DOHH2 (cell line): ENCODE measurements at regions not wholly inside any gene's neighbourhood (a gene's known extent, or its start where the extent isn't known, plus 50 kb on each side); places are given as distances from the start of the nearest gene placed in this dataset.

Experiments used
- H3F3A ChIP-seq: fragments of 200-600 bp; sonication (generic), shearing (Covaris generic); 2 replicates; pipeline ENCODE4 v1.6.0; 2016; ENCODE audit warnings: antibody characterized with exemption, mild to moderate bottlenecking; ENCODE audit not compliant: control insufficient read depth, insufficient read depth
- H3K27ac ChIP-seq: fragments of 200-600 bp; sonication (generic); 2 replicates; pipeline ENCODE4 v1.5.1; 2014; ENCODE audit warnings: low read depth, mild to moderate bottlenecking, low read length, moderate library complexity
- H3K27me3 ChIP-seq: fragments of 200-600 bp; sonication (generic); 2 replicates; pipeline ENCODE4 v1.6.1; 2014; ENCODE audit warnings: mild to moderate bottlenecking, low read length, mixed read lengths; ENCODE audit not compliant: control insufficient read depth
- H3K36me3 ChIP-seq: fragments of 200-600 bp; sonication (generic); 2 replicates; pipeline ENCODE4 v1.6.1; 2014; ENCODE audit warnings: mild to moderate bottlenecking, low read length, moderate library complexity, mixed read lengths; ENCODE audit not compliant: control insufficient read depth
- H3K4me1 ChIP-seq: fragments of 200-600 bp; sonication (generic); 2 replicates; pipeline ENCODE4 v1.6.1; 2014; ENCODE audit warnings: mild to moderate bottlenecking, low read length, mixed read lengths; ENCODE audit not compliant: control insufficient read depth
- H3K4me2 ChIP-seq: fragments of 200-600 bp; sonication (generic); 2 replicates; pipeline ENCODE4 v1.6.0; 2014; ENCODE audit warnings: mild to moderate bottlenecking, low read length, moderate library complexity
- H3K4me3 ChIP-seq: fragments of 200-600 bp; sonication (generic); 2 replicates; pipeline ENCODE4 v1.5.1; 2014; ENCODE audit warnings: mild to moderate bottlenecking, low read length, mixed read lengths
- H3K79me2 ChIP-seq: fragments of 200-600 bp; sonication (generic); 2 replicates; pipeline ENCODE4 v1.6.1; 2014; ENCODE audit warnings: mild to moderate bottlenecking, low read length, mixed read lengths; ENCODE audit not compliant: control insufficient read depth
- H3K9me2 ChIP-seq: fragments of 200-600 bp; sonication (generic); replicated peaks from 2 replicates; pipeline ENCODE4 v1.6.1; 2014; ENCODE audit warnings: mild to moderate bottlenecking, low read length, mixed read lengths; ENCODE audit not compliant: control insufficient read depth
- H3K9me3 ChIP-seq: fragments of 200-600 bp; sonication (generic); 2 replicates; pipeline ENCODE4 v1.6.1; 2014; ENCODE audit warnings: antibody characterized with exemption, low read length, mixed read lengths; ENCODE audit not compliant: control insufficient read depth, insufficient read depth
- H4K20me1 ChIP-seq: fragments of 200-600 bp; sonication (generic); 2 replicates; pipeline ENCODE4 v1.6.0; 2014; ENCODE audit warnings: low read depth, mild to moderate bottlenecking, antibody characterized with exemption, low read length, moderate library complexity; ENCODE audit not compliant: control insufficient read depth, insufficient read depth
- EZH2phosphoT487 ChIP-seq: fragments of 200-600 bp; sonication (generic); IDR thresholded peaks from 2 replicates; pipeline ENCODE4 v1.6.1; 2017; ENCODE audit warnings: borderline replicate concordance, mild to moderate bottlenecking, antibody characterized with exemption, low read length, moderate library complexity, mixed read lengths
- TF ChIP-seq, protein P1 (sequence below): fragments of 200-600 bp; sonication (generic); IDR thresholded peaks from one replicate; pipeline ENCODE4 v1.5.1; 2014; ENCODE audit warnings: antibody characterized with exemption, mild to moderate bottlenecking, low read depth, low read length; ENCODE audit not compliant: poor library complexity, severe bottlenecking

DNA sequence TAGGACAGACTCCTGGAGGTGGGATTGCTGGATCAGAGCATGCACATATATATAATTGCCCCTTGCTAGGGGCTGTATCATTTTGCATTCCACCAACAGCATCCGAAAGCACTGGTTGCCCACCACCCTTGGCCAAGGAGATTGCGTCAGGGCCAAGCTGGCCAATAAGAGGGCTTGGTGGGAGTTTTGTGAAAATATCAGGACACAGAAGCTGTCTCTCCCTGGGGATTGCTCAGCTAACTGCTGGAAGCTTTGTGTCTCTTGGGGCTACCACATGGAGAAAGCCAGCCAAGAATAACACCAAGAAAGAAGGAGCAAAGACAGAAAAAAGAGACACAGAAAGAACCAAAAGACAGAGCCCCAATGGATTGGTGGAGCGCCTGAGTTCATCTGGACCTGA lies 90.6 kb upstream of the RALGAPA2 start:
- TF ChIP-seq EZH2phosphoT487 = no peak
- TF ChIP-seq, protein P1, sequence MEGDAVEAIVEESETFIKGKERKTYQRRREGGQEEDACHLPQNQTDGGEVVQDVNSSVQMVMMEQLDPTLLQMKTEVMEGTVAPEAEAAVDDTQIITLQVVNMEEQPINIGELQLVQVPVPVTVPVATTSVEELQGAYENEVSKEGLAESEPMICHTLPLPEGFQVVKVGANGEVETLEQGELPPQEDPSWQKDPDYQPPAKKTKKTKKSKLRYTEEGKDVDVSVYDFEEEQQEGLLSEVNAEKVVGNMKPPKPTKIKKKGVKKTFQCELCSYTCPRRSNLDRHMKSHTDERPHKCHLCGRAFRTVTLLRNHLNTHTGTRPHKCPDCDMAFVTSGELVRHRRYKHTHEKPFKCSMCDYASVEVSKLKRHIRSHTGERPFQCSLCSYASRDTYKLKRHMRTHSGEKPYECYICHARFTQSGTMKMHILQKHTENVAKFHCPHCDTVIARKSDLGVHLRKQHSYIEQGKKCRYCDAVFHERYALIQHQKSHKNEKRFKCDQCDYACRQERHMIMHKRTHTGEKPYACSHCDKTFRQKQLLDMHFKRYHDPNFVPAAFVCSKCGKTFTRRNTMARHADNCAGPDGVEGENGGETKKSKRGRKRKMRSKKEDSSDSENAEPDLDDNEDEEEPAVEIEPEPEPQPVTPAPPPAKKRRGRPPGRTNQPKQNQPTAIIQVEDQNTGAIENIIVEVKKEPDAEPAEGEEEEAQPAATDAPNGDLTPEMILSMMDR = no peak
- H3K4me3 ChIP-seq = no peak overlapping the region
- no peaks in the 10 kb centered on the region for H3K9me3 ChIP-seq
- no peaks in the 10 kb centered on the region for H3K9me2 ChIP-seq
- H3K27me3 ChIP-seq = peaks cover 7% of the 10 kb centered on the region; the same call in 1 of the 2 replicates
- H3K27ac ChIP-seq = no peak overlapping the region
- H3F3A ChIP-seq = no peaks in the 10 kb centered on the region
- no peaks in the 10 kb centered on the region for H4K20me1 ChIP-seq
- H3K36me3 ChIP-seq = no peaks in the 10 kb centered on the region
- no peaks in the 10 kb centered on the region for H3K79me2 ChIP-seq
- no peaks in the 10 kb centered on the region for H3K4me1 ChIP-seq
- H3K4me2 ChIP-seq = no peak overlapping the region

DNA sequence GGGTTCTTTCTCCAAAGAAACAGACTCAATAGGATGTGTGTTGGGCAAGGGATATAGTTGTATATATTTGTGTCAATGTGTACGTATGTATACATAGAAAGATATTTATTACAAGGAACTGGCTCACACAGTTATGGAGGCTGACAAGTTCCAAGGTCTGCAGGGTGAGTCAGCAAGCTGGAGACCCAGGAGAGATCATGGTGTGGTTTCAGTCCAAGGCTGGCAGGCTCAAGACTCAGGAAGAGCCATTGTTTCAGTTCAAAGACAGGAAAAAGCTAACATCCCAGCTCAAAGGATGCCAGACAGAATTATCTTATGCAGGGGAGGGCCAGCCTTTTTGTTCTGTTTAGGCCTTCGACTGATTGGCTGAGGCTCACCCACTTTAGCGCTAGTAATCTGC lies 89.9 kb upstream of the RALGAPA2 start:
- H3K9me3 ChIP-seq = no peaks in the 10 kb centered on the region
- H3K79me2 ChIP-seq = no peaks in the 10 kb centered on the region
- H3K36me3 ChIP-seq = no peaks in the 10 kb centered on the region
- no peaks in the 10 kb centered on the region for H3K9me2 ChIP-seq
- H3K4me3 ChIP-seq = no peak overlapping the region
- peaks cover 6% of the 10 kb centered on the region; the same call in 1 of the 2 replicates for H3K27me3 ChIP-seq
- no peaks in the 10 kb centered on the region for H4K20me1 ChIP-seq
- H3K27ac ChIP-seq = no peak overlapping the region
- TF ChIP-seq EZH2phosphoT487 = no peak
- TF ChIP-seq, protein P1 = no peak
- H3K4me2 ChIP-seq = no peak overlapping the region
- H3F3A ChIP-seq = no peaks in the 10 kb centered on the region
- no peaks in the 10 kb centered on the region for H3K4me1 ChIP-seq

DNA sequence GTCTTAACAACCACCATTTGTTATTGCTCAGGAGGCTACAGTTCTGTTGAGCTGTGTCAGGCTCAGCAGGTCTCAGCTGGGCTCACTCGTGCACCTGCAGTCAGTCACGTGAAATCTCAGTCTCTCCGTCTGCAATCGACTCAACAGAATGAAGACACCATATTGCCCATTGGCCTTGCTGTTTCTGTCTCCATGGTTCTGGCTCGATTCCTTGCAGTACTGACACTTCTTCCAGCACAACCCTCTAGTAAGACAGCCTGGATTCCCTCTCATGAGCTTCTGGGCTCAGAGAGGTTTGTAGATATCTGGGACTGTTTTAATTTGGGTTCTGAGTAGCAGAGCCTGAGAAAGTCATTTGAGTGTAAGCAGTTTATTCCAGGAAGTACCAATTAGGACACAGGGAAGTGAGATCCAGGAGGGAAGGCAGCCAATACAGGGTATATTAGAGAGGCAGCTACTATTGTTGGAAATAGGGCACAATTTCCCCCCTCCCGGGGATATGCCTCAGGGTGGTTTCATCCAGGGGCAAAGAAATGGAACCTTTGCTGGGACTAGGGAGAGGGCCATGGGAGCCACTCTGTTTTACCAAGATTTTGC lies 87.4 kb upstream of the RALGAPA2 start:
- Histone ChIP-seq H3K36me3 (no peaks in the 10 kb centered on the region), H4K20me1 (no peaks in the 10 kb centered on the region), H3K4me3 (no peak overlapping the region), H3K27me3 (no peaks in the 10 kb centered on the region), H3K9me3 (no peaks in the 10 kb centered on the region), H3K9me2 (no peaks in the 10 kb centered on the region), H3K27ac (no peak overlapping the region), H3F3A (no peaks in the 10 kb centered on the region), H3K4me2 (no peak overlapping the region), H3K4me1 (no peaks in the 10 kb centered on the region), H3K79me2 (no peaks in the 10 kb centered on the region)
- no peak for TF ChIP-seq EZH2phosphoT487
- TF ChIP-seq, protein P1 = no peak
